ENCODE measurements at regions not wholly inside any gene's neighbourhood (a gene's known extent, or its start where the extent isn't known, plus 50 kb on each side); places are given as distances from the start of the nearest gene placed in this dataset.

DNA sequence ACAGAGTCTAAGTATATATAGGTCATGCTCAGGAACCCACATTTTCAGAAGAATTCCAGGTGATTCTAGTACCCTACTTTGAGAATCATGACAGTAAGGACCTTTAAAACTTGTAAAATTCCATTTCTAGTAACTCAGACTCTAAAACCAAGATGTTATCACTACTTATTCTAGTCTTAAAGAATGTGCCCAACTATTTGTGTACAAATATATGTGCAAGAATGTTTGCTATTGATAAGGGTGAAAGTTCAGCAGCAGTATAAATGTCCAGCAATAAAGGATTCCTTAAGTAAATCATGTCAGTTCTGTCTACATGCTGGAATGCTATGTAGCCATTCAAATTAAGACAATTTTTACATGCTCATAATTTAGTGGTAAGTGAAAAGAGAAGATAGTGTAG, 71.1 kb upstream of the MAGEB2 start:
- TF ChIP-seq POLR2AphosphoS5 (IDR thresholded peaks at IDR 0.05; ENCODE audit: borderline replicate concordance, low read depth, low read length) (no peak), FOXP2 (optimal IDR thresholded peaks at IDR 0.05; ENCODE audit: control extremely low read depth, extremely low read length, insufficient read depth) (no peak), EZH2 (IDR thresholded peaks at IDR 0.05) (no peak)

Data from SK-N-MC (cell line).